Fibroblast of peridontal ligament (primary cell): ENCODE measurements at regions not wholly inside any gene's neighbourhood (a gene's known extent, or its start where the extent isn't known, plus 50 kb on each side); places are given as distances from the start of the nearest gene placed in this dataset.

Experiments used
- DNase-seq: peaks from one replicate; pipeline ENCODE4 v3.0.0-alpha.2; 2010; ENCODE audit errors: extremely low read depth

GRCh38 chr17:73724341-73724740 is 80.1 kb upstream of the SDK2 start:
- DNase-seq = no peak

DNA sequence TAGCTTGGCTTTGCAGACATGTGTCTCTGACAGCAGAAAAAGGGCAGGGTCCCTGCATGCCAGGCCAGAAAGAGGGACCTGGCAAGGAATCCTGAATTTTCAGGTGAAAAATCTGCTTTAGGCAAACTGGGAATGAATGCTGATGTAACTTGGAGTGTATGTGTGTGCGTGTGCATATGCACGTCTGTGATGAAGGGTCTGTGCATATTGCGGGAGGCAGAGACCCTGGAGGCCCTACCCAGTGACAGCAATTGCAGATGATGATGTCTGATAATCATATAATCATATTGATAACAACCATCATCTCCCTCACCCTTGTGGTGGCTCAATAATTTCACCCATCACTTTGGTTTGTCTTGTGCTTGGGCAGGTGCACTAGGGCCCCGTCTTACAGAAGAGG is 80.7 kb upstream of the SDK2 start:
- no peak for DNase-seq

- DNase-seq = no peak
Observed at GRCh38 chr17:73725794-73726515, 81.7 kb upstream of the SDK2 start.

- DNase-seq = no peak
Observed at GRCh38 chr17:73727941-73728340, 83.7 kb upstream of the SDK2 start.

GRCh38 chr17:73729101-73729500 is 84.9 kb upstream of the SDK2 start:
- no peak for DNase-seq

DNA sequence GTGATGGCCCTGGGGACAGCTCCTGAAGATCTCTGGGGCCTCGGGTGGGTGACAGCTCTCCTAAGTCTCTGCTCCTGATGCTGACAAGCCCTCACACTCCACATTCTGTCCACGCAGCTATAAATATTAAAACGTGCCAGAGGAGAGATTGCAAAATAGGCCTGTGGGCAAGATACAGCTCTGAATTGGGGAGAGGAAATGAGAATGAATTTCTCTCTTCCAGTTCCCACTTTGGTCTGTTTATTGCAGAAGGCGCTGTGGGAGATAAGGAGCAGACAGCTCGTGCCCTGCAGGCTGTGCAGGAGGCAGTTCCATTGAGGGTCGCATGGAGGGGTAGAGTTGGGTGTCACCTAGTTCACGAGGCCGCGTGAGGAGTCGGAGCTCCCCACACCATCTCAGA is 87.5 kb upstream of the SDK2 start:
- no peak for DNase-seq

- DNase-seq = no peak
Observed at GRCh38 chr17:73733517-73733916, 89.3 kb upstream of the SDK2 start.

GRCh38 chr17:73735245-73735644 is 91.0 kb upstream of the SDK2 start:
- DNase-seq = no peak

- no peak for DNase-seq
Observed at GRCh38 chr17:73738751-73739575, 94.7 kb upstream of the SDK2 start.

- DNase-seq = no peak
Observed at GRCh38 chr17:73740370-73740769, 96.1 kb upstream of the SDK2 start.

DNA sequence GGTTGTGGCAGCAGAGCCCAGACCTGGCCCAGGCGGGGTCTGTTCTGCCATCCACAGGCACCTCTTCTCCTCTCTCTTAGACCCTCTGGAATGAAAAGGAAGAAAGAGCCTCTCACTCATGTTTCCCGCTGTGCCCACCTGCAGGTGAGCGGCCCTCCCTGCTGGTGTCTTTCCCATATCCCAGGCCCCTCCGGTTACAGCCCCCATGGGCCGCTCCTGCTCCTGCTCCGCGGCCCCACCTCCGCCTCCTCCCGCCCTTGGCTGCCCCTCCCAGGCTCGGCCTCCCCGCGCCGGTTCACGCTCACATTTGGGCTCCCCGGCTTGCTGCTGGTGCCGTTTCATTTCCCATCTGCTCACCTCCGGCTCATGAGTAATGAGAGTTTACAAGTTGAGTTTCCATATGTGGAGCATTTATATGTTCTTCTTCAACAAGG is 98.7 kb upstream of the SDK2 start:
- no peak for DNase-seq

DNA sequence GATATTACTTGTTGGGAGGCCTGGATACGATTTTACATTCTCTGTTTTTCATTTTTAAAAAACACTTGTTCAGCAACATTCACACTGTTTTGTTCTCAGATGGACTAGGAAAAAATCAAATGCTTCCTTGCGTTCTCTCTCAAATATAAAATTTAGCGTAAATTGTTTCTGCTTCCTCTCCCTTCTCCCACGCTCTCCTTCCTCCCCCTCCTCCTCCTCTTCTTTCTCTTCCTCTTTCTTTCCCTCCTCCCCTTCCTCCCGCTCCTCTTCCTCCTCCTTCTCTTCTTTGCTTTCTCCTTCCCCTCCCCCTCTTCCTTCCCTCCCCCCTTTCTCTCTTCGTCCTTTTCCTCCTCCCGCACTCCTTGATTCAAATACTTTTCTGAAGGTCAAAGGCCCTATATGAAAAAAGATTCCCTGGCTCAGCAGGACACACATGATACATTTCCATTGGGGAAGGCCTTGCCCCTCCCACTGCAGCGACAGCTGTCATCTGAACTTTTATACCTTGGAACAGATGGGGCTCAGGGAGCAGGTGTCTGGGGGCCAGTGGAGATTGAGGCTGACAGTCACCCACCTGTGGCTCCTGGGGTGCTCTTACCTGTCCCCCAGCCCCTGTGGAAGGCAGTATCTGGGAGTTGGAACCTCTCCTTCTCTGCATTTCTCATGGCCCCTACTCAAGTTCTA is 99.4 kb upstream of the SDK2 start:
- DNase-seq = no peak

DNA sequence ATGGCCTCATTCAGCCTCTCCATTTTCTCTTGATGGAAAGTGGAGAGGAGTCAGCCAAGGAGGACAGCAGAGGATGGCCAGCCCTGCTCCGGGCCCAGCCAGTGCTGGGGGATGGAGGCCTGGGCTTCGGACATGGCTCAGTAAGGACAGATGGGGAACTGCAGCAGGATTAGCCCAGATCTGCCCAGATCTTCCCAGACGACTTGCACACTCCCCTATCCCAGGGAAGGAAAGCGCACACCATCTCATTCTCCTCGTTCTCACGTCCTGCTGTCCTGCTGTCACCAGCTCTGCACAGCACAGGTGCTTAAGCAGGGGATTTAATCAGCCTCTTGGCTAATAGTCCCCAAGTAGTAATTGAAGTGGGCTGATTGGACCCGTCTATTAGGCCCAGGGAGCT is 100.2 kb upstream of the SDK2 start:
- no peak for DNase-seq

DNA sequence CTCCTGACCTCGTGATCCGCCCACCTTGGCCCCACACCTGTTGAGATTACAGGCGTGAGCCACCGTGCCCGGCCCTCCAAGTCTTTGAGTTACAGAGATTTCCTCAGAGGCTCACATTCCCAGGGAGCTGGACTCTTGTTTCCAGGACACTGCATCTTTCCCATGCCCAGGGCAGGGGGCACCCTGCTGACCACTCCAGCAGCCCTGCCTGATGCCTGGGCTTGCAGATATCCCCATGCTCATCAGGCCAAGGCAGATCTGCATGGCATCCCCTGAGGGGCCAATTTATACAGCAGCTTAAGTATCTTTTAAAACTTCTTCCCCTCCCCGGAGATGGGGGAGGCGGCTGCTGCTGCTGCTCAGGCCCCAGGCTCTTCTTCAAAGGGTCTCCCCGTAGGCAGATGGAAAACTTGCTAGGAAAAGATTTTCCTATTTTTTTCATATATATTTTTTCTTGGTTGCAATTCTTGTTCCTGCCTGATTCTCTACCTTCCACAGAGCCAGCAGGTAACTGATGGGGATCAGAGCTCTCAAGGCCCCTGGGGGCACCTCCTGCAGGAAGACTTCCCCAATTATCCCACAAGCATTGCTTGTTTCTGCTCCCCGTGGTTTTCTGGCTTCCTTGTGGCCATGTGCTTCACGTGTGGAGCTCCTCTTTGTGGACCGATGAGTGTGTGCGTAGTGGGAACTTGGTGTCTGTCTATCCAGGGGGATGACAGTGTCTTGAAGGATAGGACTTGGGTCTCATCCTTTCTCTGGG is 102.2 kb upstream of the SDK2 start:
- no peak for DNase-seq

GRCh38 chr17:73747221-73748002 is 103.2 kb upstream of the SDK2 start:
- DNase-seq = no peak

DNA sequence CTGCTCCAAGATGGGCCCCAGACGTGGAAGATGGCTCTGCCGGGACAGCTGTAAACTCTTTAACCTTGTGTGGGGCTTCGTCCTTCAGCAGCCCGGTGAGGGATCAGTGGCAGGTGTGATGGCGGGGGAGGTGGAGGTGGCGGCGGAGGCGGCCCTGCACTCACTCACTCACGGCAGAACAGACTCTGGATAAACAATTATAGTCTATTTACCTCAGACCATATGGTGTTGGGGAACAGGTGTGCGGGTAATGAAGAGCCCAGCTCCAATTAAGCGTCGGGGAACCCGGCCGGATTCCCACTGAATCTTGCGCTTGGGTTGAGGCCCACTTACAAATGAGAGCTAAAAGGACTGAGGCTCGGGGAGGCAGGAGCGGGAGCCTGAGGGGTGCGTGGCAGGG is 104.3 kb upstream of the SDK2 start:
- DNase-seq = no peak

- DNase-seq = no peak
Observed at GRCh38 chr17:73749337-73749823, 105.1 kb upstream of the SDK2 start.

DNA sequence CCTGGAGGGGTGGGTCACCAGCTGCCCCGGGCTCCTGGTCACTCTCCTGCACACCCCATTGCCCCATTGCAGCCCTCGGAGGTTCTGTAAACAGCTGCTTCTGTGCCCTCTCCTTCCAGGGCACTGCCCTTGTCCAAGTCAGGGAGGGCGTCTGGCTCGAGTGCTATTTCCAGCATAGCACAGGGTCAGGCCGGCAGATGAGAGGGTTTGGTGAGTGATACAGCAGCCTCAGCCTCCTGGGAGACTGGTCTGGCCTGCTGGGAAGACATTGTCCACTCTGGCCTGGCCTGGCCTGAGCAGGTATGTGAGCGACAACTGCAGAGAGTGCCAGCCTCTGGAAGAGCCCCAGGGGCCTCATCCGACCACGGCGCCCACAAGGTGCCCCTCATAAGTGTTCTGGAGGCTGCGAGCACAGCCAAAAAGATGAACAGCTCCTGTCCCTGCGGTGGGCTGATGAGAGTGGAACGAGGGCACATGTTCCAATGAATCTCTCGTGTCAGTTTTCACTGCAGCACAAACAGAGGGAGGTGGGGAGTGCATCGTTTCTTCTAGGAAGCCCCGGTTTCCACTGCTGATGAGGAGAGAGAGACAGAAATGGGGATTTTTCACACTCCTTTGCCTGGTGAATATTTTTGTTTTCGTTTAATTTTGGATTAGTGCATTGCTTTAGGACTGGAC is 105.8 kb upstream of the SDK2 start:
- DNase-seq = no peak

- no peak for DNase-seq
Observed at GRCh38 chr17:73750975-73751374, 106.7 kb upstream of the SDK2 start.

DNA sequence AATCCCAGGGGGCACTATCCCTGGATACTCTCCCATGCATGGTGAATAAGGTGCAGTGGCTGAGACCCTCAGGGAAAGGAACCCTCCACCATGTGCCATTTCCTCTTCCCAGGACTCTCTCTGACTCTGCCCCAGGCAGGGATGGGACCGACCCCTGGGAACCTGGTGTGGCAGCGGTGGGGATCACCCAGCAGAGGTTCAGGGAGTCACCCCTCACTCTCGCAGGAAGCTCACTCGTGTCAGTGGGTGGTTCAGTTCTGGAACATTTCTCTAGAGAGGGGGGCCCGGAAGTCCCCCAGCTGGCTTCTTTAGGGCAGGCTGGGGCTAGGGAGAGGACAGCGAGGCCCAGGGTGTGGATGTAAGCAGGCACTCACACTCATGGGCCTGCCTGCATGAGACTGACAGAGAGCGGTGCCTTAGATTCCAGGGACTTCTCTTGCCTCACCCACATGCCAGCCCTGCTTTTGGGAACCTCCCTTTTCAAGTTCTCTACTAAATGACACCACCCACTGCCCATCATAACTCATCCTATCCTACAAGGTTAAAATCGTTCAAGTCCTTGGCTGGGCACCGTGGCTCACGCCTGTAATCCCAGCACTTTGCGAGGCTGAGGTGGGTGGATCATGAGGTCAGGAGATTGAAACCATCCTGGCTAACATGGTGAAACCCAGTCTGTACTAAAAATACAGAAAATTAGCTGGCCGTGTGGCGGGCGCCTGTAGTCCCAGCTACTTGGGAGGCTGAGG is 109.7 kb upstream of the SDK2 start:
- DNase-seq = no peak
